ENCODE measurements at regions not wholly inside any gene's neighbourhood (a gene's known extent, or its start where the extent isn't known, plus 50 kb on each side); places are given as distances from the start of the nearest gene placed in this dataset.

DNA sequence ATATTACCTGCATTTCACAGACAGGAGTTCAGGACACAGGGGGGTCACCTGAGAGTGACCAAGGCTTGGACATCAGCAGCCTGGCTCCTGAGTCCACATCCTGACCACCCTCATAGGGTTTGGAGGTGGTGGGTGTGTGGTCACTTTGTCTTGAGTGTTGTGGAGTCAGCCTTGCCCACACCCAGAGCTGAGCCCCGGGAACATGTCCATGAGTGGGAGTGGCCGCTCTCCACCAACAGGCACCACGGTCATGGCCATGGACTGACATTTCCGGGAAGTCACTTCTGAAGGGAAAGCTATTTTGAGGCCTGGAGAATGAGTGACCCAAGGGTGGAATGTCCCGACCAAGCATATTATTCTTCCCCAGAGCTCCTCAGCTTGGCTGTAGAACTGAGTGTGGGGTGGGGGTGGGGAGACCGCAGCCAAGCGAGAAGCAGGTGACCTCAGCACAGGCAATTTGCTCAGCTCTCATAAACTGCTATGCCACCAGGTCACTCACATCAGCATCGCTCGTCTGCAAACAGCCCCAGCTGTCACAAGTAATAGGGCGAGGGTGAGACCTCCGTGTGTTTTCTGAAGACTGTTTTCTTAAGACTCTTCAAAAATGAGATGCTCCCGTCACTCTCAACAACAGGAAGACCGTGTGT lies 348.6 kb upstream of the CDH4 start:
- no peaks in the 10 kb centered on the region for H3K27me3 Mint-ChIP-seq
- intact Hi-C loops (cut with micrococcal nuclease), result no loop called here
- TF ChIP-seq, protein P1, sequence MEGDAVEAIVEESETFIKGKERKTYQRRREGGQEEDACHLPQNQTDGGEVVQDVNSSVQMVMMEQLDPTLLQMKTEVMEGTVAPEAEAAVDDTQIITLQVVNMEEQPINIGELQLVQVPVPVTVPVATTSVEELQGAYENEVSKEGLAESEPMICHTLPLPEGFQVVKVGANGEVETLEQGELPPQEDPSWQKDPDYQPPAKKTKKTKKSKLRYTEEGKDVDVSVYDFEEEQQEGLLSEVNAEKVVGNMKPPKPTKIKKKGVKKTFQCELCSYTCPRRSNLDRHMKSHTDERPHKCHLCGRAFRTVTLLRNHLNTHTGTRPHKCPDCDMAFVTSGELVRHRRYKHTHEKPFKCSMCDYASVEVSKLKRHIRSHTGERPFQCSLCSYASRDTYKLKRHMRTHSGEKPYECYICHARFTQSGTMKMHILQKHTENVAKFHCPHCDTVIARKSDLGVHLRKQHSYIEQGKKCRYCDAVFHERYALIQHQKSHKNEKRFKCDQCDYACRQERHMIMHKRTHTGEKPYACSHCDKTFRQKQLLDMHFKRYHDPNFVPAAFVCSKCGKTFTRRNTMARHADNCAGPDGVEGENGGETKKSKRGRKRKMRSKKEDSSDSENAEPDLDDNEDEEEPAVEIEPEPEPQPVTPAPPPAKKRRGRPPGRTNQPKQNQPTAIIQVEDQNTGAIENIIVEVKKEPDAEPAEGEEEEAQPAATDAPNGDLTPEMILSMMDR (IDR thresholded peaks at IDR 0.05), result no peak

DNA sequence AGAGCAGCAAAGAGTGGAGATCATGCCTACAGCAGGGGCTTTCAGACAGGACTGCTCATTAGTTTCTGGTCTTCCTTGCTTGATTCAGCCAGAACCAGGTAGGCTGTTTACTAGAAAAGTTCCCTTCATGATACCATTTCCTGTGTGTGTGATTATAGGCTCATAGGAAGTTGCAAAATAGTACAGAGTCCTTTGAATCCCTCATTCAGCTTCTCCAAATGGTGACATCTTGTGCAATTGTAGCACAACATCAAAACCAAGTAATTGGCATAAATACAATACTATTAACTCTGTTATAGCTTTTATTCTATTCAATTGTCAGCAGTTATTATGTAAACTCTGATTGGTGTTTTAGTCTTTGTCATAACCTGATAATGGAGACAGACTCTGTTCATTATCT lies 347.3 kb upstream of the CDH4 start:
- ATAC-seq, result no peak
- no peak for DNase-seq
- Mint-ChIP-seq H3K4me3 (no peak overlapping the region), H3K9me3 (peaks cover 1% of the 10 kb centered on the region), H3K27me3 (no peaks in the 10 kb centered on the region), H3K27ac (no peak overlapping the region), H3K36me3 (ENCODE audit: low read depth) (no peaks in the 10 kb centered on the region), H3K4me1 (ENCODE audit: low read depth) (no peaks in the 10 kb centered on the region)
- TF ChIP-seq, protein P1 (IDR thresholded peaks at IDR 0.05), result no peak
- ChIA-PET CTCF (no interaction called here), POLR2A (no interaction called here)
- intact Hi-C loops (cut with micrococcal nuclease), result no loop called here

More for the DNA sequence above, 348.6 kb upstream of the CDH4 start:
- H3K9me3 Mint-ChIP-seq, result peaks cover 1% of the 10 kb centered on the region
- H3K4me1 Mint-ChIP-seq (ENCODE audit: low read depth), result no peaks in the 10 kb centered on the region
- ATAC-seq, result no peak
- H3K4me3 Mint-ChIP-seq, result no peak overlapping the region
- CTCF ChIA-PET, result no interaction called here
- no peak overlapping the region for H3K27ac Mint-ChIP-seq
- DNase-seq, result no peak
- POLR2A ChIA-PET, result interaction anchor here (0.6 kb wide), 2 partner anchors 9 to 38 kb away, joined by 3 read pairs; no protein-coding TSS in a partner anchor
- no peaks in the 10 kb centered on the region for H3K36me3 Mint-ChIP-seq (ENCODE audit: low read depth)

DNA sequence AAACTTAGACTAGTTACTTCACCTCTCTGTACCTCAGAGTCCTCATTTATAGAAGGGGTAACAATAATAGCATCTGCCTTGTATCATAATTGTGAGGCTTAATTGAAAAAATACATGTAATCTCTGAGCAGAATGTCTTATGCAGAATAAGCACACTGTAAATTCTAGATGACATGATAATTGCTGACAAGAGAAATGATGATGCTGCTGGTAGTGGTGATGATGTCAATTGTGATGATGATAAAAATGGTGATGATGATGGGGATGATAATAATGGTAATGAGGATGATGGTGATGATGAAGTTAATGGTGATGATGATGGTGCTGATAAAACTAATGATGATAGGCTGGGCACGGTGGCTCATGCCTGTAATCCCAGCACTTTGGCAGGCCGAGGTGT lies 346.1 kb upstream of the CDH4 start:
- DNase-seq (no peak), ATAC-seq (no peak)
- ChIA-PET POLR2A (no interaction called here), CTCF (no interaction called here)
- Mint-ChIP-seq H3K9me3 (peaks cover 1% of the 10 kb centered on the region), H3K4me3 (no peak overlapping the region), H3K36me3 (ENCODE audit: low read depth) (no peaks in the 10 kb centered on the region), H3K27ac (no peak overlapping the region), H3K4me1 (ENCODE audit: low read depth) (no peaks in the 10 kb centered on the region), H3K27me3 (no peaks in the 10 kb centered on the region)
- intact Hi-C loops (cut with micrococcal nuclease), result no loop called here
- TF ChIP-seq, protein P1 (IDR thresholded peaks at IDR 0.05), result no peak

DNA sequence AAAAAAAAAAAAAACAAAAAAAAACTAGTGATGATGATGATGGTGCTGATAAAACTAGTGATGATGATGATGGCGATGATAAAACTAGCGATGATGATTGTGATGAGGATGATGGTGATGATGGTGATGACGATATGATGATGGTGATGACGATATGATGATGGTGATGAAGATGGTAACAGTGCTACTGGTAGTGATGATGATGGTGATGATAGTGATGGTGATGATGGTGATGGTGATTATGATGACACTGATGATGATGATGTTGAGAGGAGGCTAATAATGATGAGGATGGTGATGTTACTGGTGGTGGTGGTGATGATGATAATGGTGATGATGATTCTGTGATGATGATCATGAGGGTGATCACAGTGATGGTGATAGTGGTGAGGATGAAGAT lies 345.5 kb upstream of the CDH4 start:
- intact Hi-C loops (cut with micrococcal nuclease), result no loop called here
- H3K9me3 Mint-ChIP-seq, result peaks cover 1% of the 10 kb centered on the region
- H3K4me1 Mint-ChIP-seq (ENCODE audit: low read depth), result no peaks in the 10 kb centered on the region
- no peak for DNase-seq
- H3K4me3 Mint-ChIP-seq, result no peak overlapping the region
- POLR2A ChIA-PET, result no interaction called here
- H3K27me3 Mint-ChIP-seq, result no peaks in the 10 kb centered on the region
- TF ChIP-seq, protein P1 (IDR thresholded peaks at IDR 0.05), result no peak
- CTCF ChIA-PET, result no interaction called here
- no peak for ATAC-seq
- H3K27ac Mint-ChIP-seq, result no peak overlapping the region
- H3K36me3 Mint-ChIP-seq (ENCODE audit: low read depth), result no peaks in the 10 kb centered on the region

DNA sequence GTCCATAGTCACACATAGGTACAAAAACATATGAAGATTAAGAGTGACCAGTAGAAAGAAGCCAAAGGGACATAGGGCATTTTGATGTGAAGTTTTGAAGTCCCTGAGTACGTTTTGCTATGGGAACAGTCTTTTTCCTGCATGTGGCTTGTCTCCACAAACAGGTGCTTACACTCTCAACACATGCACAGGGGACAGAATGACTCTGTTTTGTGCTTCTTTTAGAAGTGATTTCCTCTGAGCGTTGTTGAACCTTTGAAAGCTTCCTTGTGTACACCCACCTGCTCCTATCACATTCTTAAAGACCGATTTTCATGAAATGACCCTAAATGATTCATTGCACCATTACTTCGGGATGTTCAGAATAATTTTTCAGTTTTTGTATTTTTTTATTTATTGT lies 338.8 kb upstream of the CDH4 start:
- H3K36me3 Mint-ChIP-seq (ENCODE audit: low read depth), result no peaks in the 10 kb centered on the region
- ChIA-PET CTCF (no interaction called here), POLR2A (no interaction called here)
- H3K4me3 Mint-ChIP-seq, result no peak overlapping the region
- H3K4me1 Mint-ChIP-seq (ENCODE audit: low read depth), result no peaks in the 10 kb centered on the region
- intact Hi-C loops (cut with micrococcal nuclease), result no loop called here
- DNase-seq (no peak), ATAC-seq (no peak)
- H3K27ac Mint-ChIP-seq, result no peak overlapping the region
- H3K9me3 Mint-ChIP-seq, result no peaks in the 10 kb centered on the region
- TF ChIP-seq, protein P1 (IDR thresholded peaks at IDR 0.05), result no peak
- peaks cover 4% of the 10 kb centered on the region for H3K27me3 Mint-ChIP-seq

Measured in activated CD8-positive, alpha-beta T cell treated with anti-CD3 and anti-CD28 coated beads for 36 hours (primary cell).